HG03469 (cell line): ENCODE measurements at regions not wholly inside any gene's neighbourhood (a gene's known extent, or its start where the extent isn't known, plus 50 kb on each side); places are given as distances from the start of the nearest gene placed in this dataset.

Experiments used
- ATAC-seq: cut with Tn5 transposase; IDR thresholded peaks from one replicate; pipeline ENCODE4 v1.9.1; 2021; ENCODE audit warnings: mild to moderate bottlenecking, moderate library complexity, moderate number of reproducible peaks; ENCODE audit not compliant: unreplicated experiment

- no peak for ATAC-seq
Observed at GRCh38 chr20:21808863-21809664, 103.6 kb downstream of the PAX1 start.

- no peak for ATAC-seq
Observed at GRCh38 chr20:21808139-21808538, 102.7 kb downstream of the PAX1 start.

GRCh38 chr20:21804802-21805201 lies 99.3 kb downstream of the PAX1 start:
- no peak for ATAC-seq

- no peak for ATAC-seq
Observed at GRCh38 chr20:21801193-21801592, 95.7 kb downstream of the PAX1 start.

GRCh38 chr20:21798384-21798783 lies 92.9 kb downstream of the PAX1 start:
- ATAC-seq, result no peak

- no peak for ATAC-seq
Observed at GRCh38 chr20:21796059-21796458, 90.6 kb downstream of the PAX1 start.

- no peak for ATAC-seq
Observed at GRCh38 chr20:21788082-21788481, 82.6 kb downstream of the PAX1 start.

GRCh38 chr20:21781446-21782075 lies 76.1 kb downstream of the PAX1 start:
- no peak for ATAC-seq

GRCh38 chr20:21780528-21780927 lies 75.1 kb downstream of the PAX1 start:
- ATAC-seq, result no peak
